ENCODE measurements at regions not wholly inside any gene's neighbourhood (a gene's known extent, or its start where the extent isn't known, plus 50 kb on each side); places are given as distances from the start of the nearest gene placed in this dataset.

DNA sequence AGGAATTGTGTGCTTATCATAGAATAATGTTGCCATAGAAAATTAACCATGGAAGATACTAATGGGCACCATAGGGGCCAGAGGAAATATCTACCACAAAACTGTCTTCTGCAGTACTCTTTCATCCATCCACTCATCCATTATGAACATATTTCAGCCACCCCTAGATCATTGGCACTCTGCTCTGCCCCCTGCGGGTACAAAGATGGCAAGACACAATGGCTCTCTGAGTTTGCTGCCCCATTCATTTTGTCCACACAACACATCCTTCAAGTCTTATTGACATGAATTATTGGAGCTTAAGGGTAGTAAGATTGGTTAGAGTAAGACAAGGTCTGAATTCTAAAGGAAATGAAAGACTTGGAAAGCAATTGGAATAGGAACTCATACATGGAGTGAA lies 1224.7 kb upstream of the CELF4 start:
- ATAC-seq (no peak), DNase-seq (ENCODE audit: low spot score) (peak; percentile 55)
- TF ChIP-seq STAT1 (IDR thresholded peaks at IDR 0.05; ENCODE audit: unreplicated experiment) (no peak), NANOG (IDR thresholded peaks at IDR 0.05; ENCODE audit: borderline replicate concordance) (no peak), JUNB (IDR thresholded peaks at IDR 0.05; ENCODE audit: unreplicated experiment) (no peak), EZH2 (IDR thresholded peaks at IDR 0.05; ENCODE audit: low read depth, unreplicated experiment) (no peak), POLR2AphosphoS5 (IDR thresholded peaks at IDR 0.05; ENCODE audit: low read depth) (no peak), ZNF114 (CRISPR knock-in tag; IDR thresholded peaks at IDR 0.05) (no peak), CTCF (conservative IDR thresholded peaks at IDR 0.05; ENCODE audit: low read depth in 2 of 2) (peak; percentile 75 to 78)
- H3K36me3 Mint-ChIP-seq (ENCODE audit: low read depth) = no peaks in the 10 kb centered on the region
- Histone ChIP-seq H3K27me3 (ENCODE audit: insufficient read depth) (no peaks in the 10 kb centered on the region), H3K9me2 (ENCODE audit: insufficient read depth) (no peaks in the 10 kb centered on the region), H2AFZ (no peak overlapping the region), H3K4me2 (no peak overlapping the region), H3K27ac (ENCODE audit: low read depth) (no peak overlapping the region), H4K20me1 (replicated peaks; ENCODE audit: insufficient read depth) (no peaks in the 10 kb centered on the region), H3F3A (replicated peaks; ENCODE audit: low read depth) (no peaks in the 10 kb centered on the region), H3K4me3 (no peak overlapping the region), H3K36me3 (ENCODE audit: insufficient read depth) (no peaks in the 10 kb centered on the region), H3K79me2 (replicated peaks; ENCODE audit: insufficient read depth) (no peaks in the 10 kb centered on the region), H3K4me1 (ENCODE audit: insufficient read depth) (no peaks in the 10 kb centered on the region)
- no peaks in the 10 kb centered on the region for H3K27me3 Mint-ChIP-seq (ENCODE audit: insufficient read depth, low read depth, poor library complexity)
- no peaks in the 10 kb centered on the region for H3K9me3 Mint-ChIP-seq
- no peaks in the 10 kb centered on the region for H3K4me1 Mint-ChIP-seq
- H3K27ac Mint-ChIP-seq = 0 out of 2 replicates have a peak overlapping the region, but pooled peaks have one; percentile 5
- H3K4me3 Mint-ChIP-seq = no peak overlapping the region

DNA sequence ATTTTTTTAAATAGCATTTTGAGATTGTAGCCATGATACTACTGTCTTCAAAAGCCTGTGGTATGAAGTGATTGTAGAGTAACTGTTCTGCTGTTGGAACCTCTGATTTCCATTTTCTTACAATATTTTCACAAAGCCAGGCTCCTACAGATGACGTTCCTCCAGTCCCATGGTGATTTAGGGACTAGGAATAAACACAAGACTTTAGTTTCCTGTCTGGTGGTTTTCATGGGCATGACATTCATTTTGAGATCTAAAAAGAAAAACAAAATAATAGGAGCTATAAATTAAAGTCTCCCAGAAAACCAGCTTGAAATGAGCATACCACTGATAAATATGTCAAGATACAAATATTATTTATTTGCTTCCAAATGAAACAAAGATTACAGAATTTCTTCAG lies 1223.5 kb upstream of the CELF4 start:
- Mint-ChIP-seq H3K27me3 (ENCODE audit: insufficient read depth, low read depth, poor library complexity) (no peaks in the 10 kb centered on the region), H3K27ac (no peak overlapping the region), H3K4me1 (no peaks in the 10 kb centered on the region), H3K9me3 (no peaks in the 10 kb centered on the region), H3K36me3 (ENCODE audit: low read depth) (no peaks in the 10 kb centered on the region), H3K4me3 (no peak overlapping the region)
- Histone ChIP-seq H3F3A (replicated peaks; ENCODE audit: low read depth) (no peaks in the 10 kb centered on the region), H3K4me2 (no peak overlapping the region), H3K79me2 (replicated peaks; ENCODE audit: insufficient read depth) (no peaks in the 10 kb centered on the region), H3K4me3 (no peak overlapping the region), H3K27me3 (ENCODE audit: insufficient read depth) (no peaks in the 10 kb centered on the region), H3K9me2 (ENCODE audit: insufficient read depth) (no peaks in the 10 kb centered on the region), H2AFZ (no peak overlapping the region), H3K36me3 (ENCODE audit: insufficient read depth) (no peaks in the 10 kb centered on the region), H3K27ac (ENCODE audit: low read depth) (no peak overlapping the region), H4K20me1 (replicated peaks; ENCODE audit: insufficient read depth) (no peaks in the 10 kb centered on the region), H3K4me1 (ENCODE audit: insufficient read depth) (no peaks in the 10 kb centered on the region)
- ATAC-seq = no peak
- TF ChIP-seq NANOG (IDR thresholded peaks at IDR 0.05; ENCODE audit: borderline replicate concordance) (no peak), EZH2 (IDR thresholded peaks at IDR 0.05; ENCODE audit: low read depth, unreplicated experiment) (no peak), CTCF (conservative IDR thresholded peaks at IDR 0.05; ENCODE audit: low read depth in 2 of 2) (no peak), ZNF331 (CRISPR knock-in tag; IDR thresholded peaks at IDR 0.05; ENCODE audit: low read depth) (no peak), JUNB (IDR thresholded peaks at IDR 0.05; ENCODE audit: unreplicated experiment) (no peak), ZNF114 (CRISPR knock-in tag; IDR thresholded peaks at IDR 0.05) (no peak)
- DNase-seq (ENCODE audit: low spot score) = no peak

Data from GM23338 (cell line).